Thyroid gland (tissue), 4 donors: ENCODE measurements at regions not wholly inside any gene's neighbourhood (a gene's known extent, or its start where the extent isn't known, plus 50 kb on each side); places are given as distances from the start of the nearest gene placed in this dataset.

Source experiments
- CTCF ChIP-seq, 6 experiments: fragments of 200-600 bp in 3 of 6; fragments of 450-650 bp in 3 of 6; sonication (generic) in 3 of 6; IDR thresholded peaks; one replicate each; pipeline ENCODE4 v1.5.1; 2016 to 2019; ENCODE audit warnings: antibody characterized with exemption in 6 of 6, mild to moderate bottlenecking in 2 of 6, inconsistent platforms in 1 of 6, moderate library complexity in 1 of 6
- POLR2A ChIP-seq, 2 donors: fragments of 450-650 bp; IDR thresholded peaks; one replicate each; pipeline ENCODE4 v1.6.1; 2017; ENCODE audit warnings: antibody characterized with exemption in 2 of 2, mild to moderate bottlenecking in 2 of 2, moderate library complexity in 1 of 2

- no peak for TF ChIP-seq CTCF (IDR thresholded peaks at IDR 0.05)
- TF ChIP-seq POLR2A (IDR thresholded peaks at IDR 0.05), result no peak
Measured at GRCh38 chr7:112670193-112670592, 120.0 kb downstream of the TMEM168 start.
